HUDEP-2 (cell line): ENCODE measurements at regions not wholly inside any gene's neighbourhood (a gene's known extent, or its start where the extent isn't known, plus 50 kb on each side); places are given as distances from the start of the nearest gene placed in this dataset.
"Not testable (repeated sequence)": the region's sequence is repeated elsewhere in the genome, so short reads cannot be mapped to it uniquely, and the experiment has no call there.

Experiments used
- DNase-seq, 76 experiments: peaks; one replicate each; lab custom pipeline; 2025; ENCODE audit not compliant: unreplicated experiment in 76 of 76; lab: John Stamatoyannopoulos, UW

DNA sequence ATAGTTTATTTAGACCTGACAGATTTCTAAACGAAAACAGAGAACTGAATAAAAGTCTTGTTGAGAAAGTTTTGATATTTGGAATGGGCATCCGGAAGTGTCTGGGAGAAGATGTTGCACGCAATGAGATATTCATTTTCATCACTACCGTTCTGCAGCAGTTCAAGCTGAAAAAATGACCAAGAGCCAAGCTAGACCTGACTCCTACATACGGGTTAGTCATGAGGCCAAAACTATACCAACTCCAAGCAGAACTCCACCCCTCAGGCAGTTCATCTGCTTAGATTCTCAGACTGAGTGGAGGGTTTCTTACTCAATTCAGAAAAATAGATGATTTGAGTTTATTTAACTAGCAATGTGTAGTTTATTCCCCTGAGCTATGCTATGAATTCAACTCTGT is 95.4 kb upstream of the ANXA1 start:
- DNase-seq, result no peak

DNA sequence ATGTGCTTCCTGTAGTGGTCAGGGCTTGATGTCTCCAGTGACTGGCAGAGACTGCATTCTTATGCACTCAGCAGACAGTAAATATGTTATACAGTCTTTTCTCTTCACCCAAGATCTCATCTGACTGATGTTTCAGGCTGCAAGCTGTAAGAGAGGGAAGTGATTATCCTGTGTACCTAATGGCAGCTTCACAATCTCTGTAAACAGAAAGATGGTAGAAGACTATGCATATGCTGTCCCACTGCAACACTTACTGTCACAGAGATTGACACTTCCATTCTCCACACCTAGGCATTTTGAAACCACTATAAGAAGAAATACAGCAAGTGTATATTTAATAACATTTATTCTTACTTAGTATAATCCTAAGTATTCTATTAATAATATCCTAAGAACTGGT is 97.6 kb upstream of the ANXA1 start:
- no peak for DNase-seq

DNA sequence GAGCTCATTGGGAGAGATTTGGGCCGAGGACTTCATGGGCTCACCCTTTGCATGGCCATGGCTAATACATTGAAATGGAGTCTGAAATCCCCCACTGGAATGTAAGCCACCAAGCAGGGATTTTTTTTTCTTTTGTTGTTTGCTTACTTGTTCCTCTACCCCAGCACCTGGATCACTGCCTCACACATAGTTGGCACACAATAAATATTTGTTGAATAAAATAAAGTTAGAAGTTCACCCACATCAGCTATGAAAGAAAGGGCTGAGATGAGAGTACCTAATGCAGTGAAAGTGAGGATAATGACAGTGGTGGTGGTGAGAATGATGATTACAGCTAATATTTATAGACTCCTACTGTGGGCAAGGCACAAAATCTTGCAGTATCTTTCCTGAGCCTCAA is 98.1 kb upstream of the ANXA1 start:
- no peak for DNase-seq

DNA sequence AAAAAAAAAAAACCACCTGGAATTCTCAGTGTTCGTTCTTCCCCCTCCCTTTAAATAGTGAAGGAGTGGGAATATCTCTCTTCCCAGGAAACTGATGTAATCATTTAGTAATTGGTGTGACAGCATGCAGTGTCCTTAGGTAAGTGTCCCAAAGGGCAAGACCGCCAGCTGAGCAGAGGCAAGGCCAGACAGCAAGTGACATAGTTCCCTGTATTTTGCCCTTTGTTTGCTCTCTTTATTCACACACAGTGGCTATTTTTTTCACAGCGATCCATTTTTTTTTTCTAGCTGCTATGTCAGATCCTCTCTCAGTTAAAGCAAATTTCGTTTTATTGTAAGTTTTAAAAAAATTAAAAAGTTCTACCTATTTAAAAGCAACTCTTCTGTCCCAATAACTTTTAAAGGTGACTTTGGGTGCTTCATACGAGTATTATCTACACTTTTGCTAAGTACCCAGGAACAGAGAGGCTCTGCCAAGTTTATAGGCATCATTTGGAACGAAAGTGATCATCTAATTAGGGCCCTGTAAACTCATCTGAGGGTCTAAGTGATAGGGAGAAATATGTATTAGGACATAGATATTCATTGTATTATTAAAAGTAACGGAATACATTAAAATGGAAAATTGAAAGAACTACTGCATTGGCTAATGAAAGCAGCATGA is 98.2 kb upstream of the ALDH1A1 start:
- DNase-seq, result no peak

DNA sequence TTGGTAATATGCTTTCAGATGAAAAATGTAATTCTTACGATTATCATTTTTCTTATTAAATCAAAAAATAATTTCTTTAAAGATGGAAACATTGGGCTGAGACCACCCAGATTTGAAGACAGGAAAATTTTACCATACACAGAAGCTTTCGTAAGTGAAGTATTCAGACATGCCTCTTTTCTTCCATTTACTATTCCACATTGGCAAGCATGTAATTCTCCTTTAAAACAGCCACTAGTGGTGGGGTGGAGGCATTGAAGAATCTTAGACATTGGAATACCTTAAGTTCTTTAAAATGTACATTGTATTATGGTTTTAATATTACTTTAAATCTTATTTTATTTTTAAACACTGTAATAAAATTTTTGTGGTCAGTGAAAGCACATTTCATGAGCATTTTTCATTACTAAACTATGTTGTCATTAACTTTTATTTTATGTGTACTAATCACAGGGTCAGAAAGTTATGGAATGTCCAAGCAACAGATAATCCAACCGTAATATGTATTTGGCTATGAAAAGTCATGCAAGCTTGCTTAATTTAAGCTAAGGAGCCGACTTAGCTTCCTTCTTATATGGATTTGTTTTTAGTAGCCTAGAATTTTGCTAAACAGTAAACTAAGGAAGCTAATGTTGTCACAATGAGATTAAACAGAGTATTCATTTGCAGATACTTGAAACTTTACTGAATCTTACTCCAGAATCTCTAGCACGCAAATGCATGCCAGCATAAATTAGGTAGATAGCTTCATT is 97.4 kb upstream of the ALDH1A1 start:
- DNase-seq, result no peak

DNA sequence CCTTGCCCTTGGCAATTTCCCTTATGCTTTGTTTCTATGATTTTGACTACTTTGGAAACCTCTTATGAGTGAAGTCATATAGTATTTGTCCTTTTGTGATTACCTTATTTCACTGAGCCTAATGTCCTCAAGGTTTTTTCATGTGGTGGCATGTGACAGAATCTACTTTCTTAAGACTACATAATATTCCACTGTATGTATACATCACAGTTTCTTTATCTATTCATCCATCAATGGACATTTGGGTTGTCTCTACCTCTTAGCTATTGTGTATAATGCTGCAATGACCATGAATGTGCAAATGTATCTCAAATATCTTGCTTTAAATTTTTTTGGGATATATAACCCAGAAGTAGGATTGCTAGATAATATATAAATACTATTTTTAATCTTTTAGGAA is 96.4 kb upstream of the ALDH1A1 start:
- no peak for DNase-seq

DNA sequence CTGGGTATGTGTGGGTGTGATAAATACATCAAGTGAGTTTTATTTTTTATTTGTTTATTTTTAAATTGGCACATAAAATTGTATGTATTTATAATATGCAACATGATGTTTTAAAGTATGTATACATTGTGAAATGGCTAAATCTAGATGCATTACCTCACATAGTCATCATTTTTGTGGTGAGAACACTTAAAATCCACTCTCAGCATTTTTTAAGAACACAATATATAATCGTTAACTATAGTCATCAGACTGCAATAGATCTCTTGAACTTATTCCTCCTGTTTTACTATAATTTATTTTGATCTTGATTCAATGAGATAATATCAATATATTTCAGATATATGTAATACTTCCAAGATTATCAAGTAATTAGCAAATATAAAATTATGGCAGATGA is 93.9 kb upstream of the ALDH1A1 start:
- DNase-seq, result no peak

DNA sequence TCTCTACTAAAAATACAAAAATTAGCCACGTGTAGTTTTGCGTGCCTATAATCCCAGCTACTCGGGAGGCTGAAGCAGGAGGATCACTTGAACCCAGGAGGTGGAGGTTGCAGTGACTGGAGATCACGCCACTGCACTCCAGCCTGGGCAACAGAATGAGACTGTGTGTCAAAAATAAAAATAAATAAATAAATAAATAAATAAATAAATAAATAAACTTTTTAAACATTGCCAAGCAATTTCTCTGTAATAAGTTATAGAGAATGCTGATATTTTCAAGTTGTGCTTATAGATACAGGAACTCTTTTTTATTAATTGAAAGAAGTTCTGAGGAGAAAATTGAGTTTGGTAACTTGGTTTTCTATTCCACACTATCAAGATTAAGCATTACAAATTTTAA is 91.9 kb upstream of the ALDH1A1 start:
- DNase-seq, result not testable (repeated sequence)

DNA sequence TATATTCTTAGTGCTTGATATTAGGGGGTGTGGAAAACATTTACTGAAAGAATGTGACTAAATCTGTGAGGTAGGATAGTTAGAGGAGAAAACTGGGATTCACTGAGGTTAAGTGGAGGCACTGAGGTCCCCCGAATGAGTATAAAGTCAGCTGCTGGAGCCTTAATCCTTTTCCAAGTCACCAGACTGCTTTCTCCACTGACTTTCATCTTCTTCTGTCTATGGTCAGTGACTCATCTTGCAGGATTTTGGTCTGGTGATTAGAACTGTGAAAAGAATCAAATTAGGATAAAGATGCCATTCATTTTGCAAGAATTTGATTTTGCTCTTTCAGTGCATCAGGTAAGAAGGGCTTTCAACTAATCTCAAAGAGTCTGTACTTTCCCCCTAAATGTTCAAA is 89.3 kb upstream of the ALDH1A1 start:
- DNase-seq, result no peak

DNA sequence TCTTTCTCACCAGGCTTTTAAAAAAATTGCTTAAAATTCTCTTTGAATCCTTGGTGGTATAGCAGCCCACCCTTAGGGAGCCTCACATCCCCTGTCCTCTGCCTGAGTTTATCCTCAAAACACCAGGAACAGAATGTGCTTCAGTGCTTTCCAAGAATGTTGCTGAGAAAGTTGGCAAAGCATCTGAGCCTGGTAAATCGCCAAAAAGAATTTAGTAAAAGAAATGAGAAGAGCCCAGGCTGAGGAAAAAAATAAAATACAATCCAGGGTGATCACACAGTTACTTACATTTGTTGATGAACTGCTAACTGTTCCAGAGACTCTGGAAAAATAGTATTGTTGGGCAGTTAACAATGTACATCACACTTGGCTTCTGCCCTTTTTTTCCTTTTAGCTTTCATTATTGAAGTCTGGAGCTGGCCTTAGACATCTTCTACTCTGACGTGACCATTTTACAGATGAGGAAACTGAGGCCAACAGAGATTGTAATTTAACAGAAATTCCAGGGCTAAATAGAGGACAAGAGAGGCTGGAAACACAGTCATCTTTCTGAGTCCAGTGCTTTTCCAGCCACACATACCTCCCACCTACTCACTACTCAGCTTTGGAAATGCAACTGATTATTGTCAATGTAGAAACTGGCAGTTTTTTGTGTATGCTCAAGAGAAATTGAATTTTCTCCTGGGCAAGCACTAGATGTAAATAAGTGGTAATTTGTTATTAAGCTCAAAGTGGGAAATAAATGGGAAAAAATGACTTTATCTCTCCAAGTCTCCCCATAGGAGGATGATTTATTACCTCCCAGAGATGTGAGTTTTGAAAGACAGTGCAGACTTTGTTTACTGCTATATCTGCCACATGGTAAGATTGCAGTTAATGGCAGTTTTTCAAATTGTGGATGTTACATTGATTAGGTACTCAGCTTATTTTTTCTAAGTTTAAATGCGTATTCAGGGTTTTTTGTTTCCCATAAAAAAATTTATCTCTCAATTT is 86.7 kb upstream of the ALDH1A1 start:
- DNase-seq, result no peak

DNA sequence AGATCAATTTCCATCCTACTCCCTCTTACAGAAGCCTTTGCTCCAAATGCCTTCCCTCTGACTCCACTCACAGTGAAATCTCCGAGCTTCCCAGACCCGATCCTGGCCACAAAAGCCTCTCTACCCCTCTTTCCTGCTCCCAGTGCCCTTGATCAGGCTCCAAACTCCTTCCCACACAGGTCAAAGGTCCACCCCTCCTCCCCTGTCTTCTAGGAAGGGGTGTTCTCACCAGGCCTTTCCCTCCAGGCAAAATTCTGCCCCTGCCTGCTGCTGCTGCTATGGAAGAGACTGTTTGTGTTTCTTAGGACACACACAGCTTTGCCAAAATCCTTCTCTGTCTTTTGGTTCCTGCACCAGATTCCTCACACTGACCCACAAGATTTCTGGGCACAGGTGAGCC is 85.8 kb upstream of the ALDH1A1 start:
- no peak for DNase-seq

DNA sequence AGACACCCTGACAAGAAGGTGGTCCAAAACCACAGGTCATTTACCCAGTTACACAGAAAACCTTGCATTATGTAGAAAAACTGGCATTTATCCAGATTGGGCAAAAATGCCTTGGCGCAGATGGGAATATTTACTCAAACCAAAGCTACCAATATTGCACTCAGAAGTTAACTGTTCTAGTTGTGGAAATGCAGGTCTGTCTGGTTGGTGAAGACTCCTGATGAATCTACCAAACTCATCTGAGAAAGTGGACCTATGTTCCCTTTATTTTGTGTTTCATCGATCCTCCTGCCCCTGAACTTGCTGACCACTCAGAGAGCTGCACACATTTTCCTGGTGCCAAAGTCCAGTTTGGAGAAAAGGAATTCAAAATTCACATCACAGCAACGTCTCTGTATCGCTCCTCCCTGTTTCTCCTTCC is 85.2 kb upstream of the ALDH1A1 start:
- DNase-seq, result no peak

DNA sequence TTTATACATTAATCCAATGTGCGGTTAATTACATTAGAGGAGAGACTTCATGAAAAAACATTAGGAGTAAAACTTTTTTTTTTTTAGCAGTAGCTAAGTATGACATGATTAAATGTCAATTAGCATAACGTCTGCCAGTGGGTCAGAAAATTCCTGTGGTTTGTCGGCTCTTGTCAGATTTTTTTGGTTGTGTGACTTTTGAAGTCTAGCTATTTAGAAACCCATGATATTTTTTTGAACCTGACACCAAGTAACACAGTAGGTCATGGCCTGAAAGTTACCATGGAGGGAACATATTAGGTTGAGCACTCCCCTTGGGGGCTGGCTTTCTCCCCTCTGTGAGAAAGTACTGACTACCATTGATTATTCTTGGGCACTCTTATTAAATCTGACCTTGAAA is 84.8 kb upstream of the ALDH1A1 start:
- DNase-seq, result no peak

DNA sequence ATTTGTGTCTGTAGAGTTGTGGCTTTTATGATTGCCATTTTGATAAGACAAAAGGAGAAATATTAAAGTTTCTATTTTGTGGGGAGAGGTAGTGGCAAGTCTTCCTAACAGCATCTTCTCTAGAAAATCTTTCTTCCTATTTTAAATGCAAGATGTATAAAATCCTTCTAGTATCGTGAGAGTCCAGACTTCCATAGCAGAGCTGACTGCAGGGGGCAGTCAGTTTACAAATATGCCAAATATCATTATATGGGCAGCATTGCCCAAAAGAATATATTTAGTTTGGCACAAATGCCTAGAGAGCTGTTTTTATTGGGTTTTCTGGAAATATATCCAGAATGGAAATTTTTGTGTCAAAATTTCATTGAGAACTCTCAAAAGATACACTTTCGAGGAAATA is 82.1 kb upstream of the ALDH1A1 start:
- no peak for DNase-seq

DNA sequence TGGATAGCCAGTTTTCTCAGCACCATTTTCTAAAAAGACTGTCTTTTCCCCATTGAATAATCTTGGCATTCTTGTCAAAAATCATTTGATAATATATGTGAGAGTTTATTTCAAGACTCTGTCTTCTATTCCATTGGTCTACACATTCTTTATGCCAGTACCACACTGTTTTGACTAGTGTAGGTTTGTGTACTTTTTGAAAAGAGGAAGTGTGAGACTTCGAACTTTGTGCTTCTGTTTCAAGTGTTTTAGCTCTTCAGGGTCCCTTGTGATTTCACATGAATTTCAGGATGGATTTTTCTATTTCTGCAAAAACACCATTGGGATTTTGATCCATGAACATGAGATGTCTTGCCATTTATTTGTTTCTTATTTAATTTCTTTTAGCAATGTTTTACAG is 78.5 kb upstream of the ALDH1A1 start:
- DNase-seq, result no peak

DNA sequence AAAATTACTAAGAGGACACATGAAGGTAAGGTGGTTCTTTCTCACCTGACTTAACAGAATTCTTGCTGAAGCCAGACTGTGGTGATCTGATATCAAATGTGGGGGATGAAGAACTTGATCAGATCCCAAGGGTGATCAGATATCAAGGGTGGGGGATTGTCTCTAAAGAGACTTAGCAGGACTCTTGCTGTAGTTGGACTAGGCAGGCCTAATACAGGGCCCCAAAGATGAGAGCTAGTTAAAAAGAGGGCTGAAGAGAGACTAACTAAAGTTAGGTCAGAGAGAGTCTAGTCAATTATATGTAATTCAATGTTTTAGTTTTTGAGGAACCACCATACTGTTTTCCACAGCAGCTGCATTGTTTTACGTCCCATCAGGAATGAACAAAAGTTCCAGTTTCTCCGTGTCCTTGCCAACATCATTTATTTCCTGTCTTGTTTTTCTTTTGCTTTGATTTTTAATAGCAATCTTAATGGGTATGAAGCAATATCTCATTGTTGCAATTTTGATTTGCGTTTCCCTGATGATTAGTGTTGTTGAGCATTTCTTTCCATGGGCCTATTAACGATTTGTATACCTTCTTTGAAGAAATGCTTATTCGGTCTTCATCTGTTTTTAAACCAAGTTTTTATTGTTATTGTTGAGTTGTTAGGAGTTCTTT is 77.6 kb upstream of the ALDH1A1 start:
- DNase-seq, result no peak

DNA sequence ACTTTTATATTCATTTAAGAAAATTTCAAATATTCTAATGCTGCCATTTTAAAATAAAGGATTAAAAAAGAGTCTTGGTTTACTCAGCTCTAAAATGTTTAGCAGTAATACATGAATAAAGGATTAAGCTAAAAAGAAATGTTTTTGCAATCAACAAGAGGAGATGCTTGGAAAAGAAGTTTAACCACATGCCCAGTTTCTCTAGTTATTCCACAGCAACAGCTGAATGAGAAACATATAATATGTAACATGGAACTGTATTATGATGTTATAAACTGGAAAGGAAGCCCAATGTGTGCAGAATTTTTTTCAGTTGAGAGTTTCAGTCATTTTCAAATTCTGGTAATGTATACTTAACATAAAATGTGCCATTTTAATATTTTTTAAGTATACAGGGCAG is 76.5 kb upstream of the ALDH1A1 start:
- DNase-seq, result no peak

DNA sequence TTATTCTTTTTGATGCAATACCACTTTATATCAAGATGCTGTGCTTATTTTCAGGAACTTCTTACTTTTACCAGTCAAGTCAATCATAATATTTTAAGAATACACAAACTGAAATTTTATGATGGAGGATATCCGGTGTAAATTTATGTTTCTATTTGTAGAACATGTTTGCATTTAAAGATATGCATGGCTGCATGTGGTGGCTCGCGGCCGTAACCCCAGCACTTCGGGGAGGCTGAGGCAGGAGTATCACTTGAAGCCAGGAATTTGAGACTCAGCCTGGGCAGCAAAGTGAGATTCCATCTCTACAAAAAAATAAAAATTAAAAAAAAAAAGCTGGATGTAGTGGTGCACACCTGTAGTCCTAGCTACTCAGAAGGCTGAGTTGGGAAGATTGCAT is 73.5 kb upstream of the ALDH1A1 start:
- no peak for DNase-seq

DNA sequence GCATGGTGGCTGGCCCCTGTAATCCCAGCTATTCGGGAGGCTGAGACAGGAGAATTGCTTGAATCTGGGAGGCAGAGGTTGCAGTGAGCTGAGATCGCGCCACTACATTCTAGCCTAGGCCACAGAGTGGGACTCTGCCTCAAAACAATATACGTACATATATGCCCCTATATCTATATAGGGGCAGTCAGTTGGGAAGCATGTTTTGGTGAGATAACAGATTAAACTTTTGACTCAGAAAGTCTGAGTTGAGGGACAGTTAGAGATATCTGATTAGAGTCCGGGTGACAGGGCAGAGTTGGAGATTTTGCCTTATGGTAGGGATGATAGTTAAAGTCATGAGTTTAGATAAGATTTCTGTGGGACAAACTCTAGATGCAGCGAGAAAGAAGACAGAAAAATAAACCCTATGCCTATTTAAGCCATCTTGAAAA is 71.8 kb upstream of the ALDH1A1 start:
- peak in 52 of 76 experiments; percentile 2 to 84 (median 46) for DNase-seq

DNA sequence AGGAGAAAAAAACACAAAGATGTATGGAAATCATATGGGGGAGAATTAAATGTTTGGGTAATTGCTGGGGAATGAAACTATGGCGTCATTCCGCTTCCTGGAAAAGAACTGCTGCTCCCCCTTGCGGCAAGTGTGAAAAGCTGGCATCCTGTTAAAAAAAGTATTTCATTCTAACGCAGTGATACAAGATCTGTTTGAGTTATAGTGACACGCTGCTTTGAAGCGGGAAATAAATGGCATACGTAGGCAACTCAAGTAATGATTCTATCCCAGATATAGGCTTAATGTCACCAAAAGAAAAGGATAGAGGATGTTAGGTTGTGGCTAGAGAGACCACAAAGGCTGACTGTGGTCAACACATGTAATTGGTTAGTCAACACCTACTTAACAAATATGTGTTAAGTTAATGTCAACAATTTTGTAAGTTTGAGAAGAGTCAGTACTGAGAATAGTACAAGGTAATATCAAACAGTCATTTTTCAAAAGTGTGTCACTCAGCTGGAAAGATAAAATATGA is 70.2 kb upstream of the ALDH1A1 start:
- DNase-seq, result peak in 13 of 76 experiments; percentile 1 to 25 (median 4)

DNA sequence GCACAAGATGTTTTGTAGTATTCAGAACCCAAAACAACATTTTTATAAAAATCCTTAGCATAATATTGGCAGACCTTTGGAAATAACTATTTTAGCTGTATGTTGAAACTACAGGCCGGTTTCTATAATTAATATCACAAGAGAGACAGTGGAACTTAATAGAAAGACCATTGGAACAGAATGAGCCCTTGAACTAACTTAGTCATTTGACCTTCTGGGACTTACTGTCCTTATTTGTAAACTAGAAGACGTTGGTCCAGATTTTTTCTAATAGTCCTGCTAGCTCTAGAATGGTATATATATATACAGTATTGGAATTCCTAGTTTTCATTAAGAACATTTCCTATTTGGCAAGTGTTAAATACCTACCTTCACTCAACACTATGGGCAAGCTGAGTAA is 69.5 kb upstream of the ALDH1A1 start:
- DNase-seq, result no peak
